BJ (cell line): ENCODE measurements at regions not wholly inside any gene's neighbourhood (a gene's known extent, or its start where the extent isn't known, plus 50 kb on each side); places are given as distances from the start of the nearest gene placed in this dataset.

Experiments used
- CTCF ChIA-PET: fragments of 350-600 bp; formaldehyde crosslinking; extraction: SDS; loops from one replicate; lab custom pipeline; 2021; ENCODE audit warnings: antibody characterized with exemption, inconsistent platforms; lab: Yijun Ruan, JAX
- POLR2A ChIA-PET: fragments of 300-600 bp; sonication (Branson Sonifier 250); formaldehyde crosslinking; extraction: SDS; loops from one replicate; lab custom pipeline; 2021; ENCODE audit warnings: antibody characterized with exemption; lab: Charles Lee
- DNase-seq: peaks from one replicate; pipeline ENCODE4 v3.0.0-alpha.2; 2011; ENCODE audit warnings: low read depth
- H3K27me3 ChIP-seq: 2 replicates; pipeline ENCODE4 v1.6.0; 2011; ENCODE audit warnings: low read length; ENCODE audit not compliant: control insufficient read depth, insufficient read depth
- H3K36me3 ChIP-seq: 2 replicates; pipeline ENCODE4 v1.5.1; 2011; ENCODE audit warnings: low read length; ENCODE audit not compliant: control insufficient read depth, insufficient read depth
- H3K4me3 ChIP-seq: 2 replicates; pipeline ENCODE4 v1.5.1; 2011; ENCODE audit warnings: low read depth, mild to moderate bottlenecking, control low read depth, low read length
- TF ChIP-seq, protein P1 (sequence below): IDR thresholded peaks from 2 replicates; pipeline ENCODE4 v1.5.1; 2011; ENCODE audit warnings: low read depth, mild to moderate bottlenecking, control low read depth, inconsistent platforms, low read length, moderate library complexity; ENCODE audit not compliant: insufficient read depth

DNA sequence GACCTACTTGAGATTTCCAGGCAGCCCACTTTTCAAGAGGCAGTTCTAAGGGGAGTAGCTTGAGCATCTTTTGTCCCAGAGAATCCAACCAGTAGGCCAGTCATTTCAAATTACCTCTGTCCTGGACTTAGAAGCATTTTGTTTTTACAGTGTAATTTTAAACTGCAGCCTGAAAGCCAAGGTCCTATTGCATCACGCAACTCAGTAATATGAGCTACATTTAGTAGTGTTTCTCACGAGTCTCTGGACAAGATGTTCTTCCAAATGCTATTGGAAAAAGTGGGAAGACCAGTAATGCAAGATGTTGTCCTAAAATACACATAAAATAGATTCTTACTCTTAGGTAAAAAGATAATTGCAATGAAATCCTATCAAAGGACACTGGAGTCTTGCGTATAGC, 182.5 kb upstream of the ARX start:
- no peak overlapping the region for H3K4me3 ChIP-seq
- DNase-seq = no peak
- H3K27me3 ChIP-seq = no peaks in the 10 kb centered on the region
- CTCF ChIA-PET = no interaction called here
- H3K36me3 ChIP-seq = no peaks in the 10 kb centered on the region
- POLR2A ChIA-PET = no interaction called here
- TF ChIP-seq, protein P1, sequence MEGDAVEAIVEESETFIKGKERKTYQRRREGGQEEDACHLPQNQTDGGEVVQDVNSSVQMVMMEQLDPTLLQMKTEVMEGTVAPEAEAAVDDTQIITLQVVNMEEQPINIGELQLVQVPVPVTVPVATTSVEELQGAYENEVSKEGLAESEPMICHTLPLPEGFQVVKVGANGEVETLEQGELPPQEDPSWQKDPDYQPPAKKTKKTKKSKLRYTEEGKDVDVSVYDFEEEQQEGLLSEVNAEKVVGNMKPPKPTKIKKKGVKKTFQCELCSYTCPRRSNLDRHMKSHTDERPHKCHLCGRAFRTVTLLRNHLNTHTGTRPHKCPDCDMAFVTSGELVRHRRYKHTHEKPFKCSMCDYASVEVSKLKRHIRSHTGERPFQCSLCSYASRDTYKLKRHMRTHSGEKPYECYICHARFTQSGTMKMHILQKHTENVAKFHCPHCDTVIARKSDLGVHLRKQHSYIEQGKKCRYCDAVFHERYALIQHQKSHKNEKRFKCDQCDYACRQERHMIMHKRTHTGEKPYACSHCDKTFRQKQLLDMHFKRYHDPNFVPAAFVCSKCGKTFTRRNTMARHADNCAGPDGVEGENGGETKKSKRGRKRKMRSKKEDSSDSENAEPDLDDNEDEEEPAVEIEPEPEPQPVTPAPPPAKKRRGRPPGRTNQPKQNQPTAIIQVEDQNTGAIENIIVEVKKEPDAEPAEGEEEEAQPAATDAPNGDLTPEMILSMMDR = no peak

DNA sequence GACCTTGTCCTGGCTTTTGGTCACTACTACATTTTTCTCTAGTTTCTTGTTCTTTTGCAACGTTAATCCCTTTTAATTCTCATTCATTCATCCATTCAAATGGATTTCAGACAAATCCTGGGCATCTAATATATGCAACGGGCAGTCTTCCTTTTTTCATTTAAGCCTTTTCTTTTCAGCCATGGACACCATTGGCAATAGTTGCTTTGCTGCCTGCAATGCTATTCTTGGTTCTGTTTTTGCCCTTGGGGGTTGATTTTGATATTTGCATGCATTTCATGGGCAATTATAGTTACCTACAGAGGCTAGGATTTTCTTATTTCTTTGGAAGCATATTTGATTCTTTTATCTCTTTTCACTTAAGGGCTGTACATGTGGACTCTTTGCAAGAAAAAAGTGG, 180.5 kb upstream of the ARX start:
- ChIA-PET POLR2A (no interaction called here), CTCF (no interaction called here)
- no peak overlapping the region for H3K4me3 ChIP-seq
- DNase-seq = no peak
- H3K27me3 ChIP-seq = no peaks in the 10 kb centered on the region
- H3K36me3 ChIP-seq = no peaks in the 10 kb centered on the region
- TF ChIP-seq, protein P1 = no peak

- POLR2A ChIA-PET = no interaction called here
- H3K27me3 ChIP-seq = no peaks in the 10 kb centered on the region
- DNase-seq = no peak
- H3K4me3 ChIP-seq = no peak overlapping the region
- no peaks in the 10 kb centered on the region for H3K36me3 ChIP-seq
- TF ChIP-seq, protein P1 = no peak
- CTCF ChIA-PET = no interaction called here
These were observed 175.6 kb upstream of the ARX start for GRCh38 chrX:25191403-25191802.

DNA sequence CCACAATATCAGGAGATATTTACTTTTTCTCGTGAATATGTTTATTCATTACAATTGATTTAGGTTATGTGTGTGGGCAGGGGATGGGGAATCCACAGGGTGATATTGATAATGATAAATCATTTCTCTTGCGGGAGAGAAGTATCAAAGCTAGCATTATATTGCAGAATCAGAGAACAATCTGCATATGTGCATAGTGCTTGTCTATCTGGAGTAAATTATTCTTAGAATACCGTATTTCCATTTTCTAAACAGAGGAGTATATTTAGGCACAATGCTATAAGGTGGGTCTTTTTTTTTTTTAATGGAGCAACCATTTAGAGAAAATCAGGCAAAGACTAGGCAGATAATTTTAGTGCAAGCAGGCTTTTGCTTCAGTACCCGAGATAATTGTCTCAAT, 166.0 kb upstream of the ARX start:
- TF ChIP-seq, protein P1 = no peak
- H3K36me3 ChIP-seq = no peaks in the 10 kb centered on the region
- no peak for DNase-seq
- POLR2A ChIA-PET = no interaction called here
- no peaks in the 10 kb centered on the region for H3K27me3 ChIP-seq
- H3K4me3 ChIP-seq = no peak overlapping the region
- CTCF ChIA-PET = no interaction called here

DNA sequence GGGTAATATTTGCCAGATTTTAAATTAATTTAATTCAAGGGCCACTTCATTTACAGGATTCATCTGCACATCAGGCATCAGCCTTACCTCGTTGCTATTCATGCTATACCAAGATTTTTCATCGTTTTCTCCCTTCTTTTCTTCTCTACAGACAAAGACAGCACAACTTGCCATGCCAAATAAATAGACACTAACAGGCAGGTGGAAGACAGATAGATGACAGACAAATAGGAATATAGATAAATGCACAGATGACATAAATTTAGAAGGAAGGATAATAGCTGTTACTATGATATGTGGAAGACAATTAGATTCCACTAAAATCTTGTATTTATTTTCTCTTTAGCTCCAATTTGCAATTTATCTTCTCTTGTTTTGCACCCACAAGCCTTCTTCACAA, 164.5 kb upstream of the ARX start:
- H3K27me3 ChIP-seq = no peaks in the 10 kb centered on the region
- TF ChIP-seq, protein P1 = no peak
- no peak for DNase-seq
- H3K4me3 ChIP-seq = no peak overlapping the region
- ChIA-PET CTCF (no interaction called here), POLR2A (no interaction called here)
- H3K36me3 ChIP-seq = no peaks in the 10 kb centered on the region

GRCh38 chrX:25178555-25178954, 162.8 kb upstream of the ARX start:
- no peaks in the 10 kb centered on the region for H3K27me3 ChIP-seq
- POLR2A ChIA-PET = no interaction called here
- DNase-seq = no peak
- no peaks in the 10 kb centered on the region for H3K36me3 ChIP-seq
- CTCF ChIA-PET = no interaction called here
- no peak overlapping the region for H3K4me3 ChIP-seq
- TF ChIP-seq, protein P1 = no peak
